Astrocyte of the cerebellum (primary cell): ENCODE measurements at regions not wholly inside any gene's neighbourhood (a gene's known extent, or its start where the extent isn't known, plus 50 kb on each side); places are given as distances from the start of the nearest gene placed in this dataset.

Source experiments
- DNase-seq: peaks from one replicate; pipeline ENCODE4 v3.0.0-alpha.2; 2011; ENCODE audit warnings: low read depth
- H3K4me3 ChIP-seq: 2 replicates; pipeline ENCODE4 v1.5.1; 2011; ENCODE audit warnings: mild to moderate bottlenecking, low read depth, low read length, moderate library complexity
- CTCF ChIP-seq: IDR thresholded peaks from 2 replicates; pipeline ENCODE4 v1.5.1; 2012; ENCODE audit warnings: low read length, low read depth, moderate library complexity, mild to moderate bottlenecking; ENCODE audit errors: missing control alignments
- in situ Hi-C: cut with HindIII; loops from 2 replicates; pipeline ENCODE4 v1.10.0; 2017; ENCODE audit warnings: low sequenced_read_pairs

- DNase-seq, result no peak
- in situ Hi-C loops, result no loop called here
- no peak overlapping the region for H3K4me3 ChIP-seq
- TF ChIP-seq CTCF, result no peak
Observed at GRCh38 chr22:34096770-34097169, 176.5 kb upstream of the LARGE1 start.

- no peak for DNase-seq
- no peak for TF ChIP-seq CTCF
- H3K4me3 ChIP-seq, result no peak overlapping the region
- in situ Hi-C loops, result no loop called here
Observed at GRCh38 chr22:34099278-34099677, 179.0 kb upstream of the LARGE1 start.

- no peak overlapping the region for H3K4me3 ChIP-seq
- no peak for TF ChIP-seq CTCF
- in situ Hi-C loops, result no loop called here
- no peak for DNase-seq
Observed at GRCh38 chr22:34102633-34103032, 182.4 kb upstream of the LARGE1 start.

GRCh38 chr22:34105461-34106062 is 185.3 kb upstream of the LARGE1 start:
- in situ Hi-C loops, result no loop called here
- TF ChIP-seq CTCF, result no peak
- DNase-seq, result no peak
- H3K4me3 ChIP-seq, result no peak overlapping the region

- in situ Hi-C loops, result no loop called here
- TF ChIP-seq CTCF, result no peak
- no peak for DNase-seq
- no peak overlapping the region for H3K4me3 ChIP-seq
Observed at GRCh38 chr22:34108168-34108567, 187.9 kb upstream of the LARGE1 start.

GRCh38 chr22:34111210-34111824 is 191.0 kb upstream of the LARGE1 start:
- peak; percentile 30 for TF ChIP-seq CTCF
- no peak for DNase-seq
- in situ Hi-C loops, result no loop called here
- H3K4me3 ChIP-seq, result no peak overlapping the region
